Omental fat pad (tissue), 3 donors: ENCODE measurements at regions not wholly inside any gene's neighbourhood (a gene's known extent, or its start where the extent isn't known, plus 50 kb on each side); places are given as distances from the start of the nearest gene placed in this dataset.
A peak's percentile ranks its signal among the peaks of the same experiment; 100 is the strongest.

Source experiments
- ATAC-seq: fragments of 150-250 bp; one replicate; pipeline ENCODE4 v1.9.1; 2016; ENCODE audit warnings: mild to moderate bottlenecking, moderate library complexity; ENCODE audit not compliant: low FRiP score
- DNase-seq: peaks from one replicate; pipeline ENCODE4 v3.0.0-alpha.2; 2019; ENCODE audit warnings: low spot score
- CTCF ChIP-seq, 3 donors: fragments of 450-650 bp; IDR thresholded peaks; one replicate each; pipeline ENCODE4 v1.5.1; 2016 to 2017; ENCODE audit warnings: antibody characterized with exemption in 3 of 3, mild to moderate bottlenecking in 3 of 3, moderate library complexity in 2 of 3

GRCh38 chr21:15568516-15568915, 161.3 kb upstream of the USP25 start:
- no peak for ATAC-seq
- no peak for DNase-seq
- TF ChIP-seq CTCF (IDR thresholded peaks at IDR 0.05), result no peak

GRCh38 chr21:15586752-15587427, 142.9 kb upstream of the USP25 start:
- DNase-seq (no peak), ATAC-seq (no peak)
- no peak for TF ChIP-seq CTCF (IDR thresholded peaks at IDR 0.05)

GRCh38 chr21:15592271-15592860, 137.4 kb upstream of the USP25 start:
- DNase-seq (no peak), ATAC-seq (no peak)

GRCh38 chr21:15592957-15593356, 136.8 kb upstream of the USP25 start:
- DNase-seq, result no peak
- TF ChIP-seq CTCF (IDR thresholded peaks at IDR 0.05), result no peak
- no peak for ATAC-seq

More at GRCh38 chr21:15592271-15592860, 137.4 kb upstream of the USP25 start:
- TF ChIP-seq CTCF (IDR thresholded peaks at IDR 0.05), result no peak

- TF ChIP-seq CTCF (IDR thresholded peaks at IDR 0.05), result no peak
- no peak for ATAC-seq
Measured at GRCh38 chr21:15601390-15601789, 128.4 kb upstream of the USP25 start.

GRCh38 chr21:15604413-15604812, 125.4 kb upstream of the USP25 start:
- TF ChIP-seq CTCF (IDR thresholded peaks at IDR 0.05), result no peak
- no peak for DNase-seq
- ATAC-seq, result peak; percentile 54

More at GRCh38 chr21:15601390-15601789, 128.4 kb upstream of the USP25 start:
- DNase-seq, result no peak

- ATAC-seq (no peak), DNase-seq (no peak)
- no peak for TF ChIP-seq CTCF (IDR thresholded peaks at IDR 0.05)
Measured at GRCh38 chr21:15614766-15615165, 115.0 kb upstream of the USP25 start.
